Omental fat pad (tissue), 3 donors: ENCODE measurements at regions not wholly inside any gene's neighbourhood (a gene's known extent, or its start where the extent isn't known, plus 50 kb on each side); places are given as distances from the start of the nearest gene placed in this dataset.
"Not testable (repeated sequence)": the region's sequence is repeated elsewhere in the genome, so short reads cannot be mapped to it uniquely, and the experiment has no call there.

Experiments
- ATAC-seq: fragments of 150-250 bp; one replicate; pipeline ENCODE4 v1.9.1; 2016; ENCODE audit warnings: mild to moderate bottlenecking, moderate library complexity; ENCODE audit not compliant: low FRiP score
- DNase-seq: peaks from one replicate; pipeline ENCODE4 v3.0.0-alpha.2; 2019; ENCODE audit warnings: low spot score
- TF ChIP-seq, protein P1 (sequence below), 3 donors: fragments of 450-650 bp; IDR thresholded peaks; one replicate each; pipeline ENCODE4 v1.5.1; 2016 to 2017; ENCODE audit warnings: antibody characterized with exemption in 3 of 3, mild to moderate bottlenecking in 3 of 3, moderate library complexity in 2 of 3

DNA sequence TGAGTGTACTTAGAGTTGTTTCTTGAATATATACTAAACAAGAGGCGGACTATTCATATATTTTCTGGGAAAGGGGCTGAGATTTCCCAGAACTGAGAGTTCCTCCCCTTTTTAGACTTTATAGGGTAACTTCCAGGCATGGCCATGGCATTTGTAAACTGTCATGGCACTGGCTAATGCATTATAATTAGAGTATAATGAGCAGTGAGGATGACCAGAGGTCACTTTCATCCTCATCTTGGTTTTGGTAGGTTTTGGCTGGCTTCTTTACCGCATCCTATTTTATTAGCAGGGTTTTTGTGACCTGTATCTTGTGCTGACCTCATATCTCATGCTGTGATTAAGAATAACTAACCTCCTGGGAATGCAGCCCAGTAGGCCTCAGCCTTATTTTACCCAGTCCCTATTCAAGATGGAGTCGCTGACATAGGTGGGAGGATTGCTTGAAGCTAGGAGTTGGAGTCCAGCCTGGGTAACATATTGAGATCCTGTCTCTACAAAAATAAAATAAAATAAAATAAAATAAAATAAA is 91.4 kb downstream of the MOBP start:
- no peak for ATAC-seq
- DNase-seq = no peak
- TF ChIP-seq, protein P1, sequence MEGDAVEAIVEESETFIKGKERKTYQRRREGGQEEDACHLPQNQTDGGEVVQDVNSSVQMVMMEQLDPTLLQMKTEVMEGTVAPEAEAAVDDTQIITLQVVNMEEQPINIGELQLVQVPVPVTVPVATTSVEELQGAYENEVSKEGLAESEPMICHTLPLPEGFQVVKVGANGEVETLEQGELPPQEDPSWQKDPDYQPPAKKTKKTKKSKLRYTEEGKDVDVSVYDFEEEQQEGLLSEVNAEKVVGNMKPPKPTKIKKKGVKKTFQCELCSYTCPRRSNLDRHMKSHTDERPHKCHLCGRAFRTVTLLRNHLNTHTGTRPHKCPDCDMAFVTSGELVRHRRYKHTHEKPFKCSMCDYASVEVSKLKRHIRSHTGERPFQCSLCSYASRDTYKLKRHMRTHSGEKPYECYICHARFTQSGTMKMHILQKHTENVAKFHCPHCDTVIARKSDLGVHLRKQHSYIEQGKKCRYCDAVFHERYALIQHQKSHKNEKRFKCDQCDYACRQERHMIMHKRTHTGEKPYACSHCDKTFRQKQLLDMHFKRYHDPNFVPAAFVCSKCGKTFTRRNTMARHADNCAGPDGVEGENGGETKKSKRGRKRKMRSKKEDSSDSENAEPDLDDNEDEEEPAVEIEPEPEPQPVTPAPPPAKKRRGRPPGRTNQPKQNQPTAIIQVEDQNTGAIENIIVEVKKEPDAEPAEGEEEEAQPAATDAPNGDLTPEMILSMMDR (IDR thresholded peaks at IDR 0.05) = no peak

DNA sequence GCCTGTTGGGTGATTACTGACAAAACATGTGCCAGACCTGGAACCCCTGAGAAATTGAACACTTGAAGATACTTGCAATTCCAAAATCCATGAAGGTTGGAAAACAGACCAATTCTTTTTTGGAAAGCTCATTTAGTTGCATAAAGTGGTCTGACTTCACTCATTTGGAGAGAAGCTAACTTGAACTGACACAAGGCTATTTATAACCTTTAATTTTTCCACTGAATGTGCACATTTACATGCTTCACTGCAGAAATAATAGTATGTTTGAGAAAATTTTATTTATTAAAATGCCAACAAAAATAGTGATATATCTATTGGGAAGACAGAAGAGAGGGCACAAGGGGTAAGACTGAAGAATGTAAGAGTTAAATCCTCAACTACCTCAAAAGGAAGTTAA is 92.1 kb downstream of the MOBP start:
- TF ChIP-seq, protein P1 (IDR thresholded peaks at IDR 0.05) = no peak
- no peak for DNase-seq
- no peak for ATAC-seq

DNA sequence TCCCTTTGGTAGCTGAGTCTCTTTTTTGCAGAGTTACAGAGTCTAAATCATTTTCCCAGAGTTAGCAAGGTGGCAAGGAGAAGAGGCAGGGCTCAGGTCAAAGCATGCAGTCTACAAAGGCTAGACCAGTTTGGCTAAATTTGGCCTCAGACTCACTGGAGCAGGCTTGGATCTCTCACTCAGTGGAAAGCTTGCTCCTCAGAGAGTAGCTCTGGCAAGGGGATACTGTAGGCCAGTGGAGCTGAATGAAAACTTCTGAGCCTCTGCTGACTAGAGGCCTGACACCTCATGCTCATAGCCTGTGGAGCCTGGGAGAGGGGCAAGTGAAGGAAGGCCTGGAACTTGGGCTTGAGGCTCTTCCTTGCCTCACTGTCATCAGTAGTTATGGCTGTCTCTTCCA is 101.0 kb downstream of the MOBP start:
- no peak for ATAC-seq
- TF ChIP-seq, protein P1 (IDR thresholded peaks at IDR 0.05) = no peak
- DNase-seq = no peak

DNA sequence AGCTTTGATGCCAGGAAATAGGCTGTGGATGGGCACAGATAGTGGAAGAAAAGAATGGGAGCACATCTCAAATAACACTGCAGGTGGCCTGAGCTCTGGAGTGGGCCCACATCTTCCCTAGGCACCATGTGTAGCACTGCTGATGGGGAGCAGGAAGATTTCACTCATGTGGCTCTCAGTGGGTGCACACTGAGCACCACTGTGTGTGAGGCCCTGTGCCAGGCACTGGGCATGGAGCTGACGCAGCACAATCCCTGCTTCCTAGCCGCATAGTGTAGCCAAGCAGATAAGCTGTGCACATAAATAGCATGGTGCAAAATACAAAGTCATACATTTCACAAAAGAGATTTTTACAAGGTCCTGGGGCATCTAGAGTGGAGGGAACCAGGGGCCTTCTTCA is 101.6 kb downstream of the MOBP start:
- ATAC-seq (no peak), DNase-seq (no peak)
- TF ChIP-seq, protein P1 (IDR thresholded peaks at IDR 0.05) = no peak

DNA sequence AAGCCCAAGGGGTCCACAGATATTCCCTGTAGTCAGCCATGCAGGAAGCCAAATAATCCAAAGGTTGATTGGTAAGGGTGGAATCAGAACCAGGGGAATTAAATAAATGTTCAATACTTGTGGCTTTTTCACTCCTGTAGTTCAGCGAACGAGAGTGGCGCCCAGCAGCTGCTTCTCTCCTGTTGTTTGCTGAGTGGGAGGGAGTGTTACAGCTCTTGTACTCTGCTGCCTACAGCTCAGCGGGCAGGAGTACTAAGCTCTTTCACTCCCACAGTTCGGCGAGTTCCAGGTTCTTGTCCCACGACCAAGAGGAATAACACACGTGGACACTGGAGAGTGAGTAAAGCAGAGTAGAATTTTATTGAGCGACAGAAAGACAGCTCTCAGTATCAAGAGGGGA is 105.9 kb downstream of the MOBP start:
- TF ChIP-seq, protein P1 (IDR thresholded peaks at IDR 0.05) = no peak
- no peak for DNase-seq
- no peak for ATAC-seq

DNA sequence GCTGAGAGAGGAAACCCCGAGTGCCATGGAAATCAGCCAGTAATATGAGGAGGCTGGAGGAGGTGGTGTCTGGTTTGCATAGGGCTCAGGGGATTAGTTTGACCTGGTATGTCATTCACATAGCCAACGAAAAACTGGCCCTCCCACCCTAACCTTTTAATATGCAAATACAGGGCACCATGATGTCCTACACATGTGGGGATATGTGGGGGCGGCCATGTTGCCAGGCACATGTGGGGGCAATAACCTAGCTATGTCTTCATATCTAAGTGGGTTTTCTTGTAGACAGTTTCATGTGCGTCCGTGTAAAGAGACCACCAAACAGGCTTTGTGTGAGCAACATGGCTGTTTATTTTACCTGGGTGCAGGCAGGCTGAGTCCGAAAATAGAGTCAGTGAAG is 110.1 kb downstream of the MOBP start:
- no peak for ATAC-seq
- TF ChIP-seq, protein P1 (IDR thresholded peaks at IDR 0.05) = no peak
- DNase-seq = no peak

DNA sequence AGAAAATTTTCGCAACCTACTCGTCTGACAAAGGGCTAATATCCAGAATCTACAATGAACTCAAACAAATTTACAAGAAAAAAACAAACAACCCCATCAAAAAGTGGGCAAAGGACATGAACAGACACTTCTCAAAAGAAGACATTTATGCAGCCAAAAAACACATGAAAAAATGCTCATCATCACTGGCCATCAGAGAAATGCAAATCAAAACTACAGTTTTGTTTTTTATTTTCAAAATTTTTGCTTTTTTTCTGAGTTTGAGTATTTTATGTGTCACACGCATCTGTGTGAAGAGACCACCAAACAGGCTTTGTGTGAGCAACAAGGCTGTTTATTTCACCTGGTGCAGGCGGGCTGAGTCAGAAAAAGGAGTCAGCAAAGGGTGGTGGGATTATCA is 118.7 kb downstream of the MOBP start:
- ATAC-seq, DNase-seq: not testable (repeated sequence)

DNA sequence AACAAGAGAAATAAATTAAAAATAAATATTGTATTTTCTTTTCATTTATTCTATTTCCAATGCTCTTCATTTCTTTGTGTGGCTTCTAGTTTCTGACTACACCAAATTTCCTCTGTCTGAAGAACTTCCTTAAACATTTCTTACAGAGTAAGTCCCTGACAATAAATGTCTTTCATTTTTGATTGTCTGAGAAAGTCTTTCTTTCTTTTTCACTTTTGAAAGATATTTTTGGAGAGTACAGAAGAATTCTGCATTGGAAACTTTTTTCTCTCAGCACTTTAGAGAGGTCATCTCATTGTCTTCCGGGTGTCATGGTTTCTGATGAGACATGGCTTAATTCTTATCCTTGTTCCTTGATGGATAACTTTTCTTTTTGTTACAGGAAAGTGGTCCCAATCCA is 119.6 kb downstream of the MOBP start:
- no peak for DNase-seq
- TF ChIP-seq, protein P1 (IDR thresholded peaks at IDR 0.05) = no peak

More for the DNA sequence above, 119.6 kb downstream of the MOBP start:
- no peak for ATAC-seq
